Activated T-helper 2 cell treated with anti-CD3 and anti-CD28 coated beads, Interferon-gamma antibody, Interleukin-2, Interleukin-4, amounts not matched to agents 10 μg/mL and 5 μg/mL and 100 μg/mL, durations not matched to agents 14 hours and 24 hours and 36 hours (primary cell): ENCODE measurements at regions not wholly inside any gene's neighbourhood (a gene's known extent, or its start where the extent isn't known, plus 50 kb on each side); places are given as distances from the start of the nearest gene placed in this dataset.
A peak's percentile ranks its signal among the peaks of the same experiment; 100 is the strongest.

Experiments
- DNase-seq: peaks from one replicate; pipeline ENCODE4 v3.0.0; 2021; ENCODE audit warnings: low spot score
- H3K27ac Mint-ChIP-seq: one replicate; pipeline ENCODE4 v1.8.0; 2021; ENCODE audit warnings: mixed read lengths
- H3K27me3 Mint-ChIP-seq: one replicate; pipeline ENCODE4 v1.8.0; 2021; ENCODE audit warnings: low read depth, mixed read lengths
- H3K36me3 Mint-ChIP-seq: one replicate; pipeline ENCODE4 v1.8.0; 2021; ENCODE audit warnings: low read depth, mixed read lengths
- H3K4me1 Mint-ChIP-seq: one replicate; pipeline ENCODE4 v1.8.0; 2021; ENCODE audit warnings: low read depth, mixed read lengths
- H3K4me3 Mint-ChIP-seq: one replicate; pipeline ENCODE4 v1.8.0; 2021; ENCODE audit warnings: low read depth, mild to moderate bottlenecking, moderate library complexity, mixed read lengths
- H3K9me3 Mint-ChIP-seq: one replicate; pipeline ENCODE4 v1.8.0; 2021; ENCODE audit warnings: mixed read lengths
- intact Hi-C: fragments of 100-400 bp; cut with micrococcal nuclease; formaldehyde crosslinking; loops from one replicate; pipeline ENCODE4 v1.15.1; 2023

- Mint-ChIP-seq H3K36me3 (no peaks in the 10 kb centered on the region), H3K9me3 (no peaks in the 10 kb centered on the region), H3K27me3 (peaks cover 2% of the 10 kb centered on the region), H3K4me1 (no peaks in the 10 kb centered on the region), H3K4me3 (no peak overlapping the region), H3K27ac (no peak overlapping the region)
- DNase-seq, result no peak
- intact Hi-C loops, result no loop called here
Measured at GRCh38 chr15:95659656-95660055, 670.8 kb upstream of the NR2F2 start.

GRCh38 chr15:95662638-95663037, 667.9 kb upstream of the NR2F2 start:
- no peak overlapping the region for H3K27ac Mint-ChIP-seq
- no peak for DNase-seq
- no peaks in the 10 kb centered on the region for H3K9me3 Mint-ChIP-seq
- H3K36me3 Mint-ChIP-seq, result no peaks in the 10 kb centered on the region
- intact Hi-C loops, result no loop called here
- H3K4me1 Mint-ChIP-seq, result no peaks in the 10 kb centered on the region
- H3K27me3 Mint-ChIP-seq, result peaks cover 2% of the 10 kb centered on the region
- no peak overlapping the region for H3K4me3 Mint-ChIP-seq

GRCh38 chr15:95663156-95664100, 667.1 kb upstream of the NR2F2 start:
- no peaks in the 10 kb centered on the region for H3K36me3 Mint-ChIP-seq
- intact Hi-C loops, result no loop called here
- H3K27ac Mint-ChIP-seq, result no peak overlapping the region
- H3K27me3 Mint-ChIP-seq, result peaks cover 2% of the 10 kb centered on the region
- no peak for DNase-seq
- H3K4me1 Mint-ChIP-seq, result no peaks in the 10 kb centered on the region
- H3K9me3 Mint-ChIP-seq, result no peaks in the 10 kb centered on the region
- H3K4me3 Mint-ChIP-seq, result no peak overlapping the region

GRCh38 chr15:95664450-95664849, 666.0 kb upstream of the NR2F2 start:
- Mint-ChIP-seq H3K27ac (no peak overlapping the region), H3K4me3 (no peak overlapping the region), H3K4me1 (peaks cover 5% of the 10 kb centered on the region), H3K36me3 (no peaks in the 10 kb centered on the region), H3K9me3 (no peaks in the 10 kb centered on the region), H3K27me3 (peaks cover 2% of the 10 kb centered on the region)
- no peak for DNase-seq
- intact Hi-C loops, result no loop called here

GRCh38 chr15:95669146-95669922, 661.2 kb upstream of the NR2F2 start:
- DNase-seq, result no peak
- intact Hi-C loops, result no loop called here
- Mint-ChIP-seq H3K4me3 (peak overlapping the region; percentile 37), H3K9me3 (no peaks in the 10 kb centered on the region), H3K4me1 (peaks cover 7% of the 10 kb centered on the region), H3K36me3 (no peaks in the 10 kb centered on the region), H3K27me3 (no peaks in the 10 kb centered on the region), H3K27ac (no peak overlapping the region)

GRCh38 chr15:95674031-95674430, 656.5 kb upstream of the NR2F2 start:
- no peaks in the 10 kb centered on the region for H3K36me3 Mint-ChIP-seq
- intact Hi-C loops, result no loop called here
- DNase-seq, result no peak
- H3K27ac Mint-ChIP-seq, result no peak overlapping the region
- H3K27me3 Mint-ChIP-seq, result peaks cover 1% of the 10 kb centered on the region
- H3K4me1 Mint-ChIP-seq, result peaks cover 5% of the 10 kb centered on the region
- no peaks in the 10 kb centered on the region for H3K9me3 Mint-ChIP-seq
- H3K4me3 Mint-ChIP-seq, result no peak overlapping the region

- Mint-ChIP-seq H3K36me3 (no peaks in the 10 kb centered on the region), H3K4me3 (no peak overlapping the region), H3K4me1 (no peaks in the 10 kb centered on the region), H3K27ac (no peak overlapping the region), H3K9me3 (no peaks in the 10 kb centered on the region), H3K27me3 (peaks cover 1% of the 10 kb centered on the region)
- intact Hi-C loops, result no loop called here
- DNase-seq, result no peak
Measured at GRCh38 chr15:95676500-95676899, 654.0 kb upstream of the NR2F2 start.

GRCh38 chr15:95679847-95680582, 650.5 kb upstream of the NR2F2 start:
- Mint-ChIP-seq H3K36me3 (no peaks in the 10 kb centered on the region), H3K4me3 (no peak overlapping the region), H3K4me1 (no peaks in the 10 kb centered on the region), H3K9me3 (no peaks in the 10 kb centered on the region), H3K27me3 (peaks cover 1% of the 10 kb centered on the region), H3K27ac (no peak overlapping the region)
- intact Hi-C loops, result no loop called here
- no peak for DNase-seq

GRCh38 chr15:95680728-95681127, 649.8 kb upstream of the NR2F2 start:
- no peaks in the 10 kb centered on the region for H3K9me3 Mint-ChIP-seq
- H3K27me3 Mint-ChIP-seq, result peaks cover 1% of the 10 kb centered on the region
- H3K36me3 Mint-ChIP-seq, result no peaks in the 10 kb centered on the region
- H3K4me1 Mint-ChIP-seq, result no peaks in the 10 kb centered on the region
- no peak overlapping the region for H3K27ac Mint-ChIP-seq
- no peak for DNase-seq
- intact Hi-C loops, result no loop called here
- no peak overlapping the region for H3K4me3 Mint-ChIP-seq

GRCh38 chr15:95681836-95682544, 648.5 kb upstream of the NR2F2 start:
- no peak overlapping the region for H3K4me3 Mint-ChIP-seq
- intact Hi-C loops, result no loop called here
- no peak overlapping the region for H3K27ac Mint-ChIP-seq
- peaks cover 1% of the 10 kb centered on the region for H3K27me3 Mint-ChIP-seq
- no peaks in the 10 kb centered on the region for H3K9me3 Mint-ChIP-seq
- H3K36me3 Mint-ChIP-seq, result no peaks in the 10 kb centered on the region
- no peak for DNase-seq
- H3K4me1 Mint-ChIP-seq, result no peaks in the 10 kb centered on the region

GRCh38 chr15:95684126-95684525, 646.4 kb upstream of the NR2F2 start:
- no peak overlapping the region for H3K27ac Mint-ChIP-seq
- no peaks in the 10 kb centered on the region for H3K4me1 Mint-ChIP-seq
- no peak for DNase-seq
- intact Hi-C loops, result no loop called here
- no peaks in the 10 kb centered on the region for H3K36me3 Mint-ChIP-seq
- H3K9me3 Mint-ChIP-seq, result no peaks in the 10 kb centered on the region
- no peak overlapping the region for H3K4me3 Mint-ChIP-seq
- H3K27me3 Mint-ChIP-seq, result peaks cover 2% of the 10 kb centered on the region

- Mint-ChIP-seq H3K4me3 (no peak overlapping the region), H3K27ac (no peak overlapping the region), H3K9me3 (no peaks in the 10 kb centered on the region), H3K4me1 (no peaks in the 10 kb centered on the region), H3K27me3 (peaks cover 2% of the 10 kb centered on the region), H3K36me3 (no peaks in the 10 kb centered on the region)
- no peak for DNase-seq
- intact Hi-C loops, result no loop called here
Measured at GRCh38 chr15:95684693-95685115, 645.8 kb upstream of the NR2F2 start.
